Liver (tissue), 8 donors: ENCODE measurements at regions not wholly inside any gene's neighbourhood (a gene's known extent, or its start where the extent isn't known, plus 50 kb on each side); places are given as distances from the start of the nearest gene placed in this dataset.

ENCODE experiments used
- DNase-seq: peaks from one replicate; pipeline ENCODE4 v3.0.0-alpha.2; 2017; ENCODE audit warnings: low spot score
- H3K27ac ChIP-seq, 2 donors: one replicate each; pipeline ENCODE4 v1.7.0; 2013; ENCODE audit warnings: inconsistent platforms in 2 of 2, low read length in 2 of 2, control low read depth in 1 of 2, low read depth in 1 of 2, mild to moderate bottlenecking in 1 of 2
- H3K27me3 ChIP-seq, 4 donors: one replicate each; pipeline versions ENCODE4 v1.6.1 to v1.7.0; 2013; ENCODE audit warnings: low read length in 3 of 4, inconsistent platforms in 1 of 4, mild to moderate bottlenecking in 1 of 4, moderate library complexity in 1 of 4; ENCODE audit not compliant: control insufficient read depth in 4 of 4, insufficient read depth in 4 of 4
- H3K36me3 ChIP-seq, 4 donors: one replicate each; pipeline versions ENCODE4 v1.6.1 to v1.7.0; 2013; ENCODE audit warnings: low read length in 3 of 4, mild to moderate bottlenecking in 3 of 4, low read depth in 1 of 4, moderate library complexity in 1 of 4; ENCODE audit not compliant: control insufficient read depth in 4 of 4, insufficient read depth in 3 of 4
- H3K4me1 ChIP-seq, 4 donors: one replicate each; pipeline versions ENCODE4 v1.6.1 to v1.7.0; 2013; ENCODE audit warnings: low read length in 3 of 4, mild to moderate bottlenecking in 3 of 4, moderate library complexity in 1 of 4; ENCODE audit not compliant: control insufficient read depth in 4 of 4, insufficient read depth in 4 of 4
- H3K4me3 ChIP-seq, 3 donors: one replicate each; pipeline versions ENCODE4 v1.6.1 to v1.7.0; 2013; ENCODE audit warnings: low read length in 3 of 3, control low read depth in 1 of 3, low read depth in 1 of 3, mild to moderate bottlenecking in 1 of 3
- H3K9ac ChIP-seq, 2 donors: one replicate each; pipeline ENCODE4 v1.7.0; 2013; ENCODE audit warnings: low read length in 2 of 2, mild to moderate bottlenecking in 2 of 2, moderate library complexity in 2 of 2, control low read depth in 1 of 2, low read depth in 1 of 2
- H3K9me3 ChIP-seq, 4 donors: one replicate each; pipeline versions ENCODE4 v1.6.1 to v1.7.0; 2013; ENCODE audit warnings: low read length in 3 of 4; ENCODE audit not compliant: control insufficient read depth in 4 of 4
- ATF3 ChIP-seq: IDR thresholded peaks from 2 replicates; pipeline ENCODE4 v1.6.1; 2016; ENCODE audit warnings: antibody characterized with exemption
- CTCF ChIP-seq: fragments of 150-350 bp; IDR thresholded peaks from 2 replicates; pipeline ENCODE4 v1.5.1; 2017; ENCODE audit warnings: improper control_type of control experiment, low read depth, low read length; ENCODE audit not compliant: missing input control
- EGR1 ChIP-seq, 2 donors: IDR thresholded peaks; 2 replicates each; pipeline ENCODE4 v1.6.1; 2016 to 2018; ENCODE audit warnings: antibody characterized with exemption in 2 of 2, low read depth in 2 of 2
- FOXA1 ChIP-seq: IDR thresholded peaks from 2 replicates; pipeline ENCODE4 v1.6.1; 2016; ENCODE audit warnings: antibody characterized with exemption
- GABPA ChIP-seq, 2 donors: IDR thresholded peaks in 1 of 2; conservative IDR thresholded peaks in 1 of 2; 2 replicates each; pipeline ENCODE4 v1.6.1; 2016; ENCODE audit warnings: antibody characterized with exemption in 2 of 2, mild to moderate bottlenecking in 1 of 2, moderate library complexity in 1 of 2
- HNF4A ChIP-seq, 2 donors: conservative IDR thresholded peaks; 2 replicates each; pipeline ENCODE4 v1.6.1; 2016; ENCODE audit warnings: antibody characterized with exemption in 2 of 2, mild to moderate bottlenecking in 2 of 2
- HNF4G ChIP-seq: IDR thresholded peaks from 2 replicates; pipeline ENCODE4 v1.6.1; 2016; ENCODE audit warnings: antibody characterized with exemption
- JUND ChIP-seq, 2 donors: IDR thresholded peaks; 2 replicates each; pipeline ENCODE4 v1.6.1; 2016; ENCODE audit warnings: antibody characterized with exemption in 2 of 2
- NR2F2 ChIP-seq: IDR thresholded peaks from 2 replicates; pipeline ENCODE4 v1.6.1; 2016; ENCODE audit warnings: antibody characterized with exemption
- RAD21 ChIP-seq, 2 donors: IDR thresholded peaks; 2 replicates each; pipeline ENCODE4 v1.6.1; 2016; ENCODE audit warnings: antibody characterized with exemption in 2 of 2, mild to moderate bottlenecking in 2 of 2
- REST ChIP-seq: IDR thresholded peaks from 2 replicates; pipeline ENCODE4 v1.6.1; 2016; ENCODE audit warnings: antibody characterized with exemption, mild to moderate bottlenecking
- RXRA ChIP-seq, 2 donors: IDR thresholded peaks; 2 replicates each; pipeline ENCODE4 v1.6.1; 2017 to 2018; ENCODE audit warnings: antibody characterized with exemption in 2 of 2, mild to moderate bottlenecking in 1 of 2
- SP1 ChIP-seq: IDR thresholded peaks from 2 replicates; pipeline ENCODE4 v1.6.1; 2018; ENCODE audit warnings: antibody characterized with exemption, mild to moderate bottlenecking
- TAF1 ChIP-seq: conservative IDR thresholded peaks from 2 replicates; pipeline ENCODE4 v1.6.1; 2016; ENCODE audit warnings: antibody characterized with exemption, mild to moderate bottlenecking
- YY1 ChIP-seq: IDR thresholded peaks from 2 replicates; pipeline ENCODE4 v1.6.1; 2016; ENCODE audit warnings: antibody characterized with exemption, mild to moderate bottlenecking
- ZBTB33 ChIP-seq: IDR thresholded peaks from 2 replicates; pipeline ENCODE4 v1.6.1; 2016; ENCODE audit warnings: antibody characterized with exemption
- WGBS: extraction: QIAGEN DNeasy Blood & Tissue Kit; methylation state at CpG from one replicate; pipeline ENCODE4 v1.1.7; 2013; 5-methylcytosine and 5-hydroxymethylcytosine counted together
- donor health status: healthy.
- donor health status: healthy.
- donor health status: healthy.
- donor health status: healthy.
- donor health status: healthy.

- Histone ChIP-seq H3K4me1 (no peaks in the 10 kb centered on the region), H3K27me3 (no peaks in the 10 kb centered on the region), H3K4me3 (no peak overlapping the region), H3K9me3 (no peaks in the 10 kb centered on the region), H3K36me3 (no peaks in the 10 kb centered on the region), H3K27ac (no peak overlapping the region), H3K9ac (no peak overlapping the region)
- TF ChIP-seq ZBTB33, result no peak
- TF ChIP-seq HNF4G, result no peak
- WGBS, result 59% methylated on average over 3 of the region's 3 CpGs
- no peak for DNase-seq
These were observed 843.4 kb upstream of the FLRT2 start for GRCh38 chr14:84686550-84686949.

GRCh38 chr14:84688297-84689025, 841.5 kb upstream of the FLRT2 start:
- Histone ChIP-seq H3K9me3 (no peaks in the 10 kb centered on the region), H3K9ac (no peak overlapping the region), H3K4me3 (no peak overlapping the region), H3K27ac (no peak overlapping the region), H3K4me1 (no peaks in the 10 kb centered on the region), H3K27me3 (no peaks in the 10 kb centered on the region), H3K36me3 (no peaks in the 10 kb centered on the region)
- no peak for DNase-seq
- TF ChIP-seq HNF4A (conservative IDR thresholded peaks at IDR 0.05), result no peak
- TF ChIP-seq SP1, result no peak
- TF ChIP-seq NR2F2, result no peak
- no peak for TF ChIP-seq EGR1 (IDR thresholded peaks at IDR 0.05; ENCODE audit: low read depth in 2 of 2)
- no peak for TF ChIP-seq JUND (IDR thresholded peaks at IDR 0.05)
- no peak for TF ChIP-seq ATF3
- no peak for TF ChIP-seq REST
- no peak for TF ChIP-seq HNF4G
- TF ChIP-seq RXRA (IDR thresholded peaks at IDR 0.05), result no peak
- no peak for TF ChIP-seq RAD21 (IDR thresholded peaks at IDR 0.05)
- TF ChIP-seq CTCF, result no peak
- TF ChIP-seq FOXA1, result no peak
- no peak for TF ChIP-seq GABPA (IDR thresholded peaks at IDR 0.05 in 1 of 2, conservative IDR thresholded peaks at IDR 0.05 in 1 of 2)
- no peak for TF ChIP-seq TAF1
- no peak for TF ChIP-seq YY1
- 60% methylated on average over 7 of the region's 7 CpGs for WGBS
